GM06990 (cell line): ENCODE measurements at regions not wholly inside any gene's neighbourhood (a gene's known extent, or its start where the extent isn't known, plus 50 kb on each side); places are given as distances from the start of the nearest gene placed in this dataset.

Experiments
- DNase-seq: peaks from one replicate; pipeline ENCODE4 v3.0.0-alpha.2; 2011; ENCODE audit not compliant: insufficient read length; ENCODE audit errors: extremely low read depth
- H3K27me3 ChIP-seq: replicated peaks from 2 replicates; pipeline ENCODE4 v1.6.0; 2011; ENCODE audit warnings: low read length; ENCODE audit not compliant: control insufficient read depth, insufficient read depth
- H3K36me3 ChIP-seq: 2 replicates; pipeline ENCODE4 v1.5.1; 2011; ENCODE audit warnings: low read length; ENCODE audit not compliant: control insufficient read depth, insufficient read depth
- H3K4me3 ChIP-seq: replicated peaks from 2 replicates; pipeline ENCODE4 v1.5.1; 2011; ENCODE audit warnings: low read depth, mild to moderate bottlenecking, control low read depth, low read length
- TF ChIP-seq, protein P1 (sequence below): IDR thresholded peaks from 2 replicates; pipeline ENCODE4 v1.5.1; 2011; ENCODE audit warnings: low read length, control low read depth, mild to moderate bottlenecking, inconsistent platforms; ENCODE audit not compliant: insufficient read depth, poor library complexity, severe bottlenecking

GRCh38 chr2:4561196-4561595, 857.8 kb downstream of the DCDC2C start:
- TF ChIP-seq, protein P1, sequence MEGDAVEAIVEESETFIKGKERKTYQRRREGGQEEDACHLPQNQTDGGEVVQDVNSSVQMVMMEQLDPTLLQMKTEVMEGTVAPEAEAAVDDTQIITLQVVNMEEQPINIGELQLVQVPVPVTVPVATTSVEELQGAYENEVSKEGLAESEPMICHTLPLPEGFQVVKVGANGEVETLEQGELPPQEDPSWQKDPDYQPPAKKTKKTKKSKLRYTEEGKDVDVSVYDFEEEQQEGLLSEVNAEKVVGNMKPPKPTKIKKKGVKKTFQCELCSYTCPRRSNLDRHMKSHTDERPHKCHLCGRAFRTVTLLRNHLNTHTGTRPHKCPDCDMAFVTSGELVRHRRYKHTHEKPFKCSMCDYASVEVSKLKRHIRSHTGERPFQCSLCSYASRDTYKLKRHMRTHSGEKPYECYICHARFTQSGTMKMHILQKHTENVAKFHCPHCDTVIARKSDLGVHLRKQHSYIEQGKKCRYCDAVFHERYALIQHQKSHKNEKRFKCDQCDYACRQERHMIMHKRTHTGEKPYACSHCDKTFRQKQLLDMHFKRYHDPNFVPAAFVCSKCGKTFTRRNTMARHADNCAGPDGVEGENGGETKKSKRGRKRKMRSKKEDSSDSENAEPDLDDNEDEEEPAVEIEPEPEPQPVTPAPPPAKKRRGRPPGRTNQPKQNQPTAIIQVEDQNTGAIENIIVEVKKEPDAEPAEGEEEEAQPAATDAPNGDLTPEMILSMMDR, result no peak
- H3K27me3 ChIP-seq, result no peaks in the 10 kb centered on the region
- no peaks in the 10 kb centered on the region for H3K36me3 ChIP-seq
- no peak for DNase-seq
- no peak overlapping the region for H3K4me3 ChIP-seq

DNA sequence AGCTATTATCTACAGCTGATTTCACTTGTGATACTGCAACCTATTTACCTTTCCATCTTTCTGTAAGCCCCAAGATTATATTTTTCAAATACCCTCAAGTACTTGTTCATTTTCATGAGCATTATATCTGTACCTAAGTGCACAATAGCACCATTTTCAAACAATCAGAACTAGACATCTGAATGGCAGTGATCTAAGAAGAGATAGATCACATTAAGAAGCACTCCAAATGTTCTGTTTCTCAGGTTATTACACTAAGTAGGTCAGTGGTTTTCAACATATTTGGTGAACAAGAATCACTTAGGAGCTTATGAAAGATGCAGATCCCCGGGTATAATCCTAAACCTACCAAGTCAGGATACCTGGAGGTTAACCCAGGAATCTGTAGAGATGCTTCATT, 872.7 kb downstream of the DCDC2C start:
- H3K27me3 ChIP-seq, result no peaks in the 10 kb centered on the region
- DNase-seq, result no peak
- TF ChIP-seq, protein P1, result no peak
- no peaks in the 10 kb centered on the region for H3K36me3 ChIP-seq
- H3K4me3 ChIP-seq, result no peak overlapping the region

DNA sequence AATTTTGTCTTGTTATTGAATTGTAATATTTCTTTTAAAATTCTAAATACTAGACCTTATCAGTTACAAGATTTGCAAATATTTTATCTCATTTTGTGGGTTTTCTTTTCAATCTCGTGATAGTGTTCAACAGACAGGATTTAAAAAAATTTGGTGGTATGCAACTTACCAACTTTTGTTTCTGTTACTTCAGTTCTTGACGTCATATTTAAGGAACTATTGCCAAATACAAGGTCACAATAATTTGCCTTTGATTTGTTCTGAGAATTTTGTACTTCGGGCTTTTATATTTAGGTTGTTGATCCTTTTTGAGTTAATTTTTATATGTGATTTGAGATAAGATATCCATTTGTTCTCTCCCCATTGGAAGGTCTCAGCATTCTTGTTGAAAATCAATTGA, 876.6 kb downstream of the DCDC2C start:
- H3K27me3 ChIP-seq, result no peaks in the 10 kb centered on the region
- H3K36me3 ChIP-seq, result no peaks in the 10 kb centered on the region
- TF ChIP-seq, protein P1, result no peak
- no peak for DNase-seq
- H3K4me3 ChIP-seq, result no peak overlapping the region

DNA sequence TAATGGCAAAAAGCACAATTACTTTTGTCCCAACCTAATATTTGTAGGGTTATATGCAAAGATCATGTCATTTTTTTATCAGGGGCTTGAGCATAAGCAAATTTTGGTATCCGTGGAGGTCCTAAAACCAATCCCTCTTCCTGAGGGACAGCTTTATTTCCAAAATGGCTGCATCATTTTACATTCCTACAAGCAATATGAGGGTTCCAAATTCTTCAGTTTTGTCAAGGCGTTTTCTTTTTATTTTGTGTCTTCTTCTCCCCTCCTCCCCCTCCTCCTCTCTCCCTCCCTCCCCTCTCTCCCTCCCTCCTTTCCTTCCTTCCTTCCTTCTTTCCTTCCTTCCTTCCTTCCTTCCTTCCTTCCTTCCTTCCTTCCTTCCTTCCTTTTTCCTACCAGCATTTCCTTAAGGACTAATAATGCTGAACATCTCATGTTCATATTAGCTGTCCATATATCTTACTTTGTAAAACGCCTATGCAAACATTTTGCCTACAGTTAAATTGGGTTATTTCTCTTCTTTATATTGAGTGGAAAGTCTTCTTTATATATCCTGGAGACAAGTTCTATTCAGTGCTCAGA, 881.8 kb downstream of the DCDC2C start:
- Histone ChIP-seq H3K4me3 (no peak overlapping the region), H3K27me3 (no peaks in the 10 kb centered on the region), H3K36me3 (no peaks in the 10 kb centered on the region)
- no peak for DNase-seq
- TF ChIP-seq, protein P1, result no peak

DNA sequence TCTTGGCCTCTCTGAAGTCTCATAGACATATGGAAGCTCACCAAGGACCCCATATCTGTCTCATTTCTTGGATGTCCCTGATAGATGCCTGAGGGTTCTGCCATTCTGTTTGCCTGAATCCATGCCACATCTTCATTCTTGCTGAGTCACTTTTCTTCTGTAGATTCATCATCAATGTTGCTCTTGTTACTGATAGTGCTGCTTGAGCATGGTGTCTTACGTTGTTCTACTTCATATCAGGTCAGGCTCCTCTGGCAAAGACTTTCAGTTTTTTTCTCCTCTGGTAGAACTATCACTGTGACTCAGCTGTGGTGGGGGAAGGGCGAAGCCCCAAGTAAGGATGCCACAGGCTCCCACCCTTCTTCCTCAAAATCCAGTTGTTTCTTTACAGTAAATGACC, 885.2 kb downstream of the DCDC2C start:
- H3K4me3 ChIP-seq, result no peak overlapping the region
- H3K36me3 ChIP-seq, result no peaks in the 10 kb centered on the region
- DNase-seq, result no peak
- H3K27me3 ChIP-seq, result no peaks in the 10 kb centered on the region
- TF ChIP-seq, protein P1, result no peak

DNA sequence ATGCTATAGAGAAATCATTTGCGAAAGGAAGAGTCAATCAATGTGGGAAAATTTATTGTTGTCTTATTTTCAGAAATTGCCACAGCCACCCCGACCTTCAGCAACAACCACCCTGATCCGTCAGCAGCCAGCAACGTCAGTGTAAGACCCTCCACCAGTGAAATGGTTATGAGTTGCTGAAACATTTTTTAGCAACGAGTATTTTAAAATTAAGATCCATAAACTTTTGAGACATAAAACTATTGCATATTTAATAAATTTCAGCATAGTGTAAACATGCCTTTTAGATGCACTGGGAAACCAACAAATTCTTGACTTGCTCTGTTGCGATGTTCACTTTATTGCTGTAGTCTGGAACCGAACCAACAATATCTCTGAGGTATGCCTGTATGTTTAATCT, 887.9 kb downstream of the DCDC2C start:
- H3K36me3 ChIP-seq, result no peaks in the 10 kb centered on the region
- TF ChIP-seq, protein P1, result no peak
- H3K27me3 ChIP-seq, result no peaks in the 10 kb centered on the region
- no peak for DNase-seq
- no peak overlapping the region for H3K4me3 ChIP-seq
